Vagina (tissue), 2 donors: ENCODE measurements at regions not wholly inside any gene's neighbourhood (a gene's known extent, or its start where the extent isn't known, plus 50 kb on each side); places are given as distances from the start of the nearest gene placed in this dataset.
A peak's percentile ranks its signal among the peaks of the same experiment; 100 is the strongest.

ENCODE experiments used
- DNase-seq, 2 donors: peaks; one replicate each; pipeline ENCODE4 v3.0.0-alpha.2; 2017; ENCODE audit errors: extremely low spot score in 2 of 2
- H3K27ac ChIP-seq: fragments of 200-600 bp; sonication (generic); one replicate; pipeline ENCODE4 v1.5.1; 2019
- H3K27me3 ChIP-seq: fragments of 200-600 bp; sonication (generic); one replicate; pipeline ENCODE4 v1.5.1; 2019
- H3K36me3 ChIP-seq, 2 donors: fragments of 200-600 bp; sonication (generic); one replicate each; pipeline ENCODE4 v1.5.1; 2017 to 2019
- H3K4me1 ChIP-seq: fragments of 200-600 bp; sonication (generic); one replicate; pipeline ENCODE4 v1.5.1; 2019
- H3K4me3 ChIP-seq, 2 donors: fragments of 200-600 bp; sonication (generic); 1 replicate in 1 of 2; 2 replicates in 1 of 2; pipeline ENCODE4 v1.5.1; 2016 to 2019
- H3K9me3 ChIP-seq: fragments of 200-600 bp; sonication (generic); one replicate; pipeline ENCODE4 v1.5.1; 2019
- CTCF ChIP-seq, 3 experiments: fragments of 450-650 bp in 2 of 3; fragments of 200-600 bp in 1 of 3; sonication (generic) in 1 of 3; IDR thresholded peaks; one replicate each; pipeline ENCODE4 v1.5.1; 2017 to 2019; ENCODE audit warnings: antibody characterized with exemption in 3 of 3, mild to moderate bottlenecking in 2 of 3, moderate library complexity in 2 of 3
- POLR2A ChIP-seq, 2 donors: fragments of 450-650 bp; IDR thresholded peaks; one replicate each; pipeline ENCODE4 v1.6.1; 2017; ENCODE audit warnings: antibody characterized with exemption in 2 of 2, mild to moderate bottlenecking in 2 of 2, moderate library complexity in 2 of 2
- POLR2AphosphoS5 ChIP-seq, 2 donors: sonication (generic); formaldehyde crosslinking; IDR thresholded peaks; one replicate each; pipeline ENCODE4 v1.9.0; 2017; ENCODE audit warnings: antibody characterized with exemption in 2 of 2, mild to moderate bottlenecking in 2 of 2, low read depth in 1 of 2; ENCODE audit not compliant: insufficient read depth in 1 of 2
- intact Hi-C: fragments of 100-400 bp; cut with DNase I; formaldehyde crosslinking; loops from one replicate; pipeline ENCODE4 v1.15.1; 2023

GRCh38 chrX:13153796-13154195, 109.4 kb upstream of the FAM9C start:
- no peak overlapping the region for H3K4me3 ChIP-seq
- H3K9me3 ChIP-seq: no peaks in the 10 kb centered on the region
- no peaks in the 10 kb centered on the region for H3K4me1 ChIP-seq
- no peak for DNase-seq
- no peaks in the 10 kb centered on the region for H3K36me3 ChIP-seq
- no peak for TF ChIP-seq POLR2AphosphoS5 (IDR thresholded peaks at IDR 0.05; ENCODE audit: insufficient read depth in 1 of 2, low read depth in 1 of 2)
- TF ChIP-seq POLR2A (IDR thresholded peaks at IDR 0.05): no peak
- TF ChIP-seq CTCF (IDR thresholded peaks at IDR 0.05): no peak
- no peak overlapping the region for H3K27ac ChIP-seq
- intact Hi-C loops: loop anchor here (5.0 kb wide), 1 partner anchor 36 kb away; no protein-coding TSS in a partner anchor
- no peaks in the 10 kb centered on the region for H3K27me3 ChIP-seq

GRCh38 chrX:13152518-13153185, 108.2 kb upstream of the FAM9C start:
- H3K4me1 ChIP-seq: no peaks in the 10 kb centered on the region
- H3K9me3 ChIP-seq: no peaks in the 10 kb centered on the region
- intact Hi-C loops: loop anchor here (5.0 kb wide), 1 partner anchor 35 kb away; no protein-coding TSS in a partner anchor
- no peak for DNase-seq
- no peaks in the 10 kb centered on the region for H3K36me3 ChIP-seq
- no peaks in the 10 kb centered on the region for H3K27me3 ChIP-seq
- no peak overlapping the region for H3K4me3 ChIP-seq
- H3K27ac ChIP-seq: peak overlapping the region; percentile 43
- no peak for TF ChIP-seq CTCF (IDR thresholded peaks at IDR 0.05)
- no peak for TF ChIP-seq POLR2AphosphoS5 (IDR thresholded peaks at IDR 0.05; ENCODE audit: insufficient read depth in 1 of 2, low read depth in 1 of 2)
- TF ChIP-seq POLR2A (IDR thresholded peaks at IDR 0.05): no peak

GRCh38 chrX:13151828-13152517, 107.6 kb upstream of the FAM9C start:
- Histone ChIP-seq H3K4me3 (no peak overlapping the region), H3K27me3 (no peaks in the 10 kb centered on the region), H3K36me3 (no peaks in the 10 kb centered on the region), H3K4me1 (no peaks in the 10 kb centered on the region), H3K9me3 (no peaks in the 10 kb centered on the region), H3K27ac (peak overlapping the region; percentile 43)
- no peak for TF ChIP-seq POLR2AphosphoS5 (IDR thresholded peaks at IDR 0.05; ENCODE audit: insufficient read depth in 1 of 2, low read depth in 1 of 2)
- intact Hi-C loops: loop anchor here (5.0 kb wide), 1 partner anchor 35 kb away; no protein-coding TSS in a partner anchor
- DNase-seq: no peak

- Histone ChIP-seq H3K27ac (no peak overlapping the region), H3K4me1 (no peaks in the 10 kb centered on the region), H3K4me3 (no peak overlapping the region), H3K36me3 (no peaks in the 10 kb centered on the region), H3K27me3 (no peaks in the 10 kb centered on the region), H3K9me3 (no peaks in the 10 kb centered on the region)
- intact Hi-C loops: loop anchor here (5.0 kb wide), 1 partner anchor 33 kb away; no protein-coding TSS in a partner anchor
- DNase-seq: no peak
- TF ChIP-seq CTCF (IDR thresholded peaks at IDR 0.05): no peak
- TF ChIP-seq POLR2A (IDR thresholded peaks at IDR 0.05): no peak
- no peak for TF ChIP-seq POLR2AphosphoS5 (IDR thresholded peaks at IDR 0.05; ENCODE audit: insufficient read depth in 1 of 2, low read depth in 1 of 2)
These were observed 105.4 kb upstream of the FAM9C start for GRCh38 chrX:13149702-13150350.

GRCh38 chrX:13147733-13148132, 103.3 kb upstream of the FAM9C start:
- intact Hi-C loops: no loop called here
- Histone ChIP-seq H3K27ac (no peak overlapping the region), H3K4me3 (no peak overlapping the region), H3K4me1 (no peaks in the 10 kb centered on the region), H3K27me3 (no peaks in the 10 kb centered on the region), H3K9me3 (no peaks in the 10 kb centered on the region), H3K36me3 (no peaks in the 10 kb centered on the region)
- no peak for TF ChIP-seq POLR2A (IDR thresholded peaks at IDR 0.05)
- TF ChIP-seq CTCF (IDR thresholded peaks at IDR 0.05): no peak
- TF ChIP-seq POLR2AphosphoS5 (IDR thresholded peaks at IDR 0.05; ENCODE audit: insufficient read depth in 1 of 2, low read depth in 1 of 2): no peak
- no peak for DNase-seq
